ENCODE measurements at regions not wholly inside any gene's neighbourhood (a gene's known extent, or its start where the extent isn't known, plus 50 kb on each side); places are given as distances from the start of the nearest gene placed in this dataset.

DNA sequence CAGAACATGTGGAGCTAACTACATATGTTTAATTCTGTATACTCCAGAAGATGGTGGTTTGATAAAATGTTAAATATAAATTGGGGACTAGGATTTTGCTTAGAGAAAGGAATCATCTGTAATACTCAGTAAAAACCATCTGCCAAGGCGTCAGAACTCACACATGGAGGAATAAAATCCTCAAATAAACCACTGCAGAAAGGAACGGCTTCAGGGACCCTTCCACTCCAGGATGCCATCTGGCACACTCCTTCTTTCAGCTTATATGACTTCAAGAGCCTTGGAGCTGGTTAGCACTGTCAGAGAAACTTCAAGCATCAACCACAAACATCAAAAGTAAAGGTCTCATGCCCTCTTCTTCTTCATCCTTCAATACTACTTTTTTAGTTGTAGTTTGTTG is 360.6 kb downstream of the PLK2 start:
- TF ChIP-seq, protein P1, sequence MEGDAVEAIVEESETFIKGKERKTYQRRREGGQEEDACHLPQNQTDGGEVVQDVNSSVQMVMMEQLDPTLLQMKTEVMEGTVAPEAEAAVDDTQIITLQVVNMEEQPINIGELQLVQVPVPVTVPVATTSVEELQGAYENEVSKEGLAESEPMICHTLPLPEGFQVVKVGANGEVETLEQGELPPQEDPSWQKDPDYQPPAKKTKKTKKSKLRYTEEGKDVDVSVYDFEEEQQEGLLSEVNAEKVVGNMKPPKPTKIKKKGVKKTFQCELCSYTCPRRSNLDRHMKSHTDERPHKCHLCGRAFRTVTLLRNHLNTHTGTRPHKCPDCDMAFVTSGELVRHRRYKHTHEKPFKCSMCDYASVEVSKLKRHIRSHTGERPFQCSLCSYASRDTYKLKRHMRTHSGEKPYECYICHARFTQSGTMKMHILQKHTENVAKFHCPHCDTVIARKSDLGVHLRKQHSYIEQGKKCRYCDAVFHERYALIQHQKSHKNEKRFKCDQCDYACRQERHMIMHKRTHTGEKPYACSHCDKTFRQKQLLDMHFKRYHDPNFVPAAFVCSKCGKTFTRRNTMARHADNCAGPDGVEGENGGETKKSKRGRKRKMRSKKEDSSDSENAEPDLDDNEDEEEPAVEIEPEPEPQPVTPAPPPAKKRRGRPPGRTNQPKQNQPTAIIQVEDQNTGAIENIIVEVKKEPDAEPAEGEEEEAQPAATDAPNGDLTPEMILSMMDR (IDR thresholded peaks at IDR 0.05; ENCODE audit: insufficient read depth, low read depth, low read length): no peak
- no peak for TF ChIP-seq EZH2 (IDR thresholded peaks at IDR 0.05; ENCODE audit: insufficient read depth, low read length)
